IMR-90 (cell line): ENCODE measurements at regions not wholly inside any gene's neighbourhood (a gene's known extent, or its start where the extent isn't known, plus 50 kb on each side); places are given as distances from the start of the nearest gene placed in this dataset.

ENCODE experiments used
- CEBPB ChIP-seq: IDR thresholded peaks from 2 replicates; pipeline ENCODE4 v1.6.1; 2012; ENCODE audit warnings: low read depth, low read length, improper control_type of control experiment
- CTCF ChIP-seq: conservative IDR thresholded peaks from 2 replicates; pipeline ENCODE4 v1.5.1; 2012; ENCODE audit warnings: mild to moderate bottlenecking, low read depth, low read length, improper control_type of control experiment
- ELK1 ChIP-seq: fragments of 150-350 bp; IDR thresholded peaks from 2 replicates; pipeline ENCODE4 v1.6.1; 2016; ENCODE audit warnings: low read depth, mild to moderate bottlenecking, low read length, moderate library complexity, borderline replicate concordance
- FOS ChIP-seq: fragments of 150-350 bp; IDR thresholded peaks from 2 replicates; pipeline ENCODE4 v1.6.1; 2016; ENCODE audit warnings: low read depth, low read length
- MAZ ChIP-seq: IDR thresholded peaks from 2 replicates; pipeline ENCODE4 v1.6.1; 2012; ENCODE audit warnings: low read depth, mild to moderate bottlenecking, low read length, improper control_type of control experiment, moderate library complexity, borderline replicate concordance
- MXI1 ChIP-seq: IDR thresholded peaks from 2 replicates; pipeline ENCODE4 v1.6.1; 2012; ENCODE audit warnings: low read depth, mild to moderate bottlenecking, low read length, moderate library complexity, borderline replicate concordance
- POLR2A ChIP-seq: IDR thresholded peaks from 2 replicates; pipeline ENCODE4 v1.6.1; 2012; ENCODE audit warnings: mild to moderate bottlenecking, low read depth, low read length
- RAD21 ChIP-seq: IDR thresholded peaks from 2 replicates; pipeline ENCODE4 v1.6.1; 2012; ENCODE audit warnings: low read length, improper control_type of control experiment
- RCOR1 ChIP-seq: IDR thresholded peaks from 2 replicates; pipeline ENCODE4 v1.6.1; 2012; ENCODE audit warnings: mild to moderate bottlenecking, low read length, improper control_type of control experiment; ENCODE audit not compliant: insufficient replicate concordance
- USF2 ChIP-seq: fragments of 150-350 bp; IDR thresholded peaks from 2 replicates; pipeline ENCODE4 v1.6.1; 2017; ENCODE audit warnings: mild to moderate bottlenecking, antibody characterized with exemption, low read length, low read depth

GRCh38 chr1:78716186-78716585, 66.6 kb downstream of the IFI44 start:
- TF ChIP-seq CTCF = no peak
- TF ChIP-seq POLR2A = no peak
- TF ChIP-seq MAZ = no peak
- no peak for TF ChIP-seq RAD21
- TF ChIP-seq MXI1 = no peak
- no peak for TF ChIP-seq CEBPB
- no peak for TF ChIP-seq RCOR1
- TF ChIP-seq FOS = no peak
- no peak for TF ChIP-seq ELK1
- no peak for TF ChIP-seq USF2
